TTC549 (cell line): ENCODE measurements at regions not wholly inside any gene's neighbourhood (a gene's known extent, or its start where the extent isn't known, plus 50 kb on each side); places are given as distances from the start of the nearest gene placed in this dataset.

ENCODE experiments used
- FAIRE-seq: peaks from 2 replicates; lab custom pipeline; 2012; peaks lifted over from hg19 to GRCh38; lab: Jason Lieb, UNC

GRCh38 chr13:50071379-50071778 is 56.1 kb downstream of the KCNRG start:
- no peak for FAIRE-seq

GRCh38 chr13:50072676-50073075 is 57.4 kb downstream of the KCNRG start:
- peak; percentile 45 for FAIRE-seq

GRCh38 chr13:50073340-50073739 is 58.1 kb downstream of the KCNRG start:
- no peak for FAIRE-seq

- no peak for FAIRE-seq
Observed at GRCh38 chr13:50074843-50075242, 59.6 kb downstream of the KCNRG start.

- FAIRE-seq: no peak
Observed at GRCh38 chr13:50075619-50076097, 60.4 kb downstream of the KCNRG start.

- no peak for FAIRE-seq
Observed at GRCh38 chr13:50077431-50077830, 62.2 kb downstream of the KCNRG start.

GRCh38 chr13:50078231-50078894 is 63.1 kb downstream of the KCNRG start:
- no peak for FAIRE-seq

- FAIRE-seq: peak; percentile 26
Observed at GRCh38 chr13:50078895-50079654, 63.8 kb downstream of the KCNRG start.

- FAIRE-seq: peak; percentile 9
Observed at GRCh38 chr13:50079655-50080202, 64.5 kb downstream of the KCNRG start.

GRCh38 chr13:50080203-50080910 is 65.1 kb downstream of the KCNRG start:
- FAIRE-seq: no peak

GRCh38 chr13:50080911-50081678 is 65.9 kb downstream of the KCNRG start:
- no peak for FAIRE-seq

GRCh38 chr13:50081679-50082425 is 66.6 kb downstream of the KCNRG start:
- FAIRE-seq: peak; percentile 97

- no peak for FAIRE-seq
Observed at GRCh38 chr13:50082426-50083281, 67.4 kb downstream of the KCNRG start.

GRCh38 chr13:50085063-50085462 is 69.8 kb downstream of the KCNRG start:
- FAIRE-seq: peak; percentile 93

- no peak for FAIRE-seq
Observed at GRCh38 chr13:50089633-50090032, 74.4 kb downstream of the KCNRG start.

GRCh38 chr13:50090211-50090610 is 75.0 kb downstream of the KCNRG start:
- peak; percentile 5 for FAIRE-seq

GRCh38 chr13:50094615-50095293 is 79.5 kb downstream of the KCNRG start:
- FAIRE-seq: no peak

- FAIRE-seq: no peak
Observed at GRCh38 chr13:50098693-50099092, 83.4 kb downstream of the KCNRG start.

- no peak for FAIRE-seq
Observed at GRCh38 chr13:50099473-50099872, 84.2 kb downstream of the KCNRG start.

GRCh38 chr13:50101590-50101989 is 86.3 kb downstream of the KCNRG start:
- FAIRE-seq: no peak
